Activated naive CD4-positive, alpha-beta T cell treated with anti-CD3 and anti-CD28 coated beads, Interleukin-2, amount 50 U/mL, for 24 hours (primary cell): ENCODE measurements at regions not wholly inside any gene's neighbourhood (a gene's known extent, or its start where the extent isn't known, plus 50 kb on each side); places are given as distances from the start of the nearest gene placed in this dataset.
"Not testable (repeated sequence)": the region's sequence is repeated elsewhere in the genome, so short reads cannot be mapped to it uniquely, and the experiment has no call there.

Experiments used
- H3K27ac Mint-ChIP-seq: one replicate; pipeline ENCODE4 v1.8.0; 2021; ENCODE audit warnings: mild to moderate bottlenecking, mixed read lengths
- H3K27me3 Mint-ChIP-seq: one replicate; pipeline ENCODE4 v1.8.0; 2021; ENCODE audit warnings: mixed read lengths
- H3K36me3 Mint-ChIP-seq: one replicate; pipeline ENCODE4 v1.8.0; 2021; ENCODE audit warnings: mixed read lengths
- H3K4me1 Mint-ChIP-seq: one replicate; pipeline ENCODE4 v1.8.0; 2021; ENCODE audit warnings: mixed read lengths
- H3K4me3 Mint-ChIP-seq: one replicate; pipeline ENCODE4 v1.8.0; 2021; ENCODE audit warnings: mild to moderate bottlenecking, mixed read lengths
- H3K9me3 Mint-ChIP-seq: one replicate; pipeline ENCODE4 v1.8.0; 2021; ENCODE audit warnings: mixed read lengths

DNA sequence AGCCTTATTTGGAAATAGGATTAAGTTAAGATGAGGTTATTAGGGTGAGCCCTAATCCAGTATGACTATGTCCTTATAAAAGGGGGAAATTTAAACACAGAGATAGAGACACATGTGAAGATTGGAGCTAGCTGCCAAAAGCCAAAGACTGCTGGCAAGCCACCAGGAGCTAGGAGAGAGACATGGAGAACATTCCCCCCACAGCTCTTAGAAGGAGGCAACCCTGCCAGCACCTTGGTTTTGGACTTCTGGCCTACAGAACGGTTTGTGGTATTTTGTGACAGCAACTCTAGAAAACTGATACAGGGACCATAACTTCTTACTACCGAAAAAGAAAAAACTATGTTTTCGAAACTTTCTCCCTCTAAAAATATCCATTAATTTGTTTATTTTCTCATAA lies 245.3 kb upstream of the RARB start:
- Mint-ChIP-seq H3K36me3 (no peaks in the 10 kb centered on the region), H3K27ac (no peak overlapping the region), H3K4me3 (no peak overlapping the region), H3K9me3 (peaks cover 10% of the 10 kb centered on the region), H3K4me1 (no peaks in the 10 kb centered on the region), H3K27me3 (no peaks in the 10 kb centered on the region)

DNA sequence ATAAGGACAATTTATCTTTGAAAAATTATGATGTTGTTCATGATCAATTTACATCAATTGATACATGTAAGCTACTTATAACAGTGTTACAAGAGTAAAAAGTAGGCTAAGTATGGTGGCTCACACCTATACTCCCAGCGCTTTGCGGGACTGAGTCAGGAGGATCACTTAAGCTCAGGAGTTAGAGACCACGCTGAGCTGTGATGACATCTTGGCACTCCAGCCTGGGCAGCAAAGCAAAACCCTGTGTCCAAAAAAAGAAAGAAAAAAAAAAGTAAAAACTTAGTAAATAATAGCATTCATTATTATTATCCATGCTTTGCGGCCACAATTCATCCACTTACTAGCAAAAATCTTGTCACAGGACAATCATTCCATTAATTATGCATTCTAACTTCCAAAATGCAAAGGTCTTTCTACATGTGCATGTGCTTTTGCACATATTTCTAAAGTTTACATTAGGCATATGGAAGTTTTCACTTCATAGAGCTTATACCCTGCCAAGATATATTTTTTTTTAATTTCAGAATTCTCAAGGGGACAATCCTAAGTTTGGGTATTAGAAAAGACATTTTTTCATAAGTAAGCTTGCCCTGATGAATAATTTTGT lies 243.3 kb upstream of the RARB start:
- Mint-ChIP-seq H3K4me1 (no peaks in the 10 kb centered on the region), H3K36me3 (no peaks in the 10 kb centered on the region), H3K27me3 (no peaks in the 10 kb centered on the region), H3K27ac (no peak overlapping the region), H3K4me3 (no peak overlapping the region), H3K9me3 (peaks cover 10% of the 10 kb centered on the region)

- H3K9me3 Mint-ChIP-seq, result peaks cover 10% of the 10 kb centered on the region
- no peaks in the 10 kb centered on the region for H3K4me1 Mint-ChIP-seq
- H3K27ac Mint-ChIP-seq, result no peak overlapping the region
These were observed 236.4 kb upstream of the RARB start for GRCh38 chr3:25191673-25192072.

DNA sequence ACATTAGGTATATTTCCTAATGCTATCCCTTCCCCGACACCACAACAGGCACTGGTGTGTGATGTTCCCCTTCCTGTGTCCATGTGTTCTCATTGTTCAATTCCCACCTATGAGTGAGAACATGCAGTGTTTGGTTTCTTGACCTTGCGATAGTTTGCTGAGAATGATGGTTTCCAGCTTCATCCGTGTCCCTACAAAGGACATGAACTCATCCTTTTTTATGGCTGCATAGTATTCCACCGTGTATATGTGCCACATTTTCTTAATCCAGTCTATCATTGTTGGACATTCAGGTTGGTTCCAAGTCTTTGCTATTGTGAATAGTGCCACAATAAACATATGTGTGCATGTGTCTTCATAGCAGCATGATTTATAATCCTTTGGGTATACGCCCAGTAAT lies 228.5 kb upstream of the RARB start:
- not testable (repeated sequence) for H3K4me1 Mint-ChIP-seq, H3K4me3 Mint-ChIP-seq, H3K27me3 Mint-ChIP-seq, H3K27ac Mint-ChIP-seq, H3K36me3 Mint-ChIP-seq, H3K9me3 Mint-ChIP-seq

More at GRCh38 chr3:25191673-25192072, 236.4 kb upstream of the RARB start:
- Mint-ChIP-seq H3K4me3 (no peak overlapping the region), H3K27me3 (no peaks in the 10 kb centered on the region), H3K36me3 (no peaks in the 10 kb centered on the region)

GRCh38 chr3:25212736-25213135 lies 215.3 kb upstream of the RARB start:
- Mint-ChIP-seq H3K9me3 (peaks cover 1% of the 10 kb centered on the region), H3K4me3 (no peak overlapping the region), H3K27me3 (no peaks in the 10 kb centered on the region), H3K27ac (no peak overlapping the region), H3K4me1 (no peaks in the 10 kb centered on the region), H3K36me3 (no peaks in the 10 kb centered on the region)

GRCh38 chr3:25214034-25214433 lies 214.0 kb upstream of the RARB start:
- no peaks in the 10 kb centered on the region for H3K36me3 Mint-ChIP-seq
- H3K4me1 Mint-ChIP-seq, result no peaks in the 10 kb centered on the region
- no peaks in the 10 kb centered on the region for H3K9me3 Mint-ChIP-seq
- no peak overlapping the region for H3K4me3 Mint-ChIP-seq
- no peak overlapping the region for H3K27ac Mint-ChIP-seq
- H3K27me3 Mint-ChIP-seq, result no peaks in the 10 kb centered on the region

DNA sequence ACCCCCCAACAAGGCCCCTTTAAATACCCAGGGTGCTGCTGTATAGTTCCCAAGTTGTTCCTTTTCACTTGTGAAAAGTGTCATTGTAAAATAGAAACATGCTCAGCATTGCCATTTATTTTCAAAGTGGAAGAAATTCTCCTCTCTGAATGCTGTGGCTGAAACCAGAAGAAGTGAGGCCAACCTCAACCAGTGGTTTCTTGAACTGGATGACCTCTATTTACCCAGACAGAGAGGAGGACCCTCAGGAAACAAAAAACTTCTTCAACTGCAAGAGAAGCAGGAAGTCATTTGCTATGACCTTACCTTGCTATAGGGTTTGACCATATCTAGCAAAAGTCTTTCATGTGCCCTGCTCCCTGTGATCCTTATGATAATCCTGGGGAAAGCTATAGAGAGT lies 209.7 kb upstream of the RARB start:
- Mint-ChIP-seq H3K9me3 (no peaks in the 10 kb centered on the region), H3K27ac (no peak overlapping the region), H3K27me3 (no peaks in the 10 kb centered on the region), H3K4me1 (no peaks in the 10 kb centered on the region), H3K36me3 (no peaks in the 10 kb centered on the region), H3K4me3 (no peak overlapping the region)

DNA sequence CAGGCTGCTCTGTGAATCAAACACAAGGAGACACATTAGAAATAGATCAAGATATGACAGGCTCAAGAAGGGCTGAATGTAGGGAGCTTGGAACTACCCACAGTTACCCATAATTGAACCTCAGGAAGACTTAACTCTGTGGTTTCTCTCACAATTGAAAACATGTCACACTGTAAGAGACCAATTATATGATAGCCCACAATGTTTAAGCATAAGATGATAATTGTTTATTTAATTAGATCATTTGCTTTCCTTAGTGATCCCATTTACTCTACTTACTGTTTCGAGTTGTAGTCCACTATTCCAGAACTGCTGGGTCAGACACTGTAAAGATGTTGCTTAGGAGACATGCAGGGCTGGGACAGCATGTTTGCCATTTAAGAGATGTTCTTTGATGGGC lies 201.3 kb upstream of the RARB start:
- Mint-ChIP-seq H3K27me3 (no peaks in the 10 kb centered on the region), H3K36me3 (no peaks in the 10 kb centered on the region), H3K9me3 (peaks cover 7% of the 10 kb centered on the region), H3K27ac (no peak overlapping the region), H3K4me1 (no peaks in the 10 kb centered on the region), H3K4me3 (no peak overlapping the region)

DNA sequence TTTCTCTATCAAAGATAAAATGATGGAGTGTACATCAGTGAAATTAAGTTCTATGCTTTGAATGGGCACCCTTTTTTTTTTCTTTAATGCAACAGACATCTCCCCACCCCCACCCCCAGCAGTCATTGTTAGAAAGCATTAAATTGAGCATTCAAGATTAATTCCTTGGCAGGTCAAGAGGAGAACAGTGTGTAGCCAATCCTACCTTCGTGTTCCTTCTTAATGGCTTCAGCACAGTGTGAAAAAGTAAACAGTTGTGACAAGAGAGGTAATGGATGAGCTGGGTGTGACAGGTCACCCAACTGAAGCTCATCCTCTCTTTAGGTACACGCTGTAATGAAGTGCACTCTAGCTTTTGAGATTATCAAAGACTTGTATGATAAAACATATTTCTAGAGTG lies 198.5 kb upstream of the RARB start:
- H3K27ac Mint-ChIP-seq, result no peak overlapping the region
- H3K4me1 Mint-ChIP-seq, result no peaks in the 10 kb centered on the region
- no peaks in the 10 kb centered on the region for H3K27me3 Mint-ChIP-seq

DNA sequence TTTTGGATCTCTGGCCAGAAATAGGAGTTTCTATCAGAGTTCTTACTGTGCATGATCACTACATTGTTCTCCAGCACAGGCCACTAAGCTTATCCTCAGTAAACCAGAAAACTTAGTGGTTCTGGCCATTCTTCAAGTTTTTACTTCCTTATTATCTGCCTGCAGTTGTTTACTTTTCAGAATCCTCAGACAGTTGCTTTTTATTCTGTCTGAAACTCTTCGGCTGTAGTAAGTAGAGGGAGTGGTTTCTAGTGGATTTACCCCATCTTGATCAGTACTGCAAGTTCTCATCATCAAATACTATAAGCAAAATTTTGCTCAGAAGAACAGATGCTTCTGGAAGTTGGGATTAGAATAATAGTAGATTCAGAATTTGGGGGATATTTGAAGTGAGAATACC lies 193.0 kb upstream of the RARB start:
- H3K4me1 Mint-ChIP-seq, result no peaks in the 10 kb centered on the region
- H3K27me3 Mint-ChIP-seq, result no peaks in the 10 kb centered on the region
- H3K27ac Mint-ChIP-seq, result no peak overlapping the region
- H3K36me3 Mint-ChIP-seq, result no peaks in the 10 kb centered on the region
- no peaks in the 10 kb centered on the region for H3K9me3 Mint-ChIP-seq
- no peak overlapping the region for H3K4me3 Mint-ChIP-seq

More for the DNA sequence above, 198.5 kb upstream of the RARB start:
- Mint-ChIP-seq H3K4me3 (no peak overlapping the region), H3K9me3 (peaks cover 7% of the 10 kb centered on the region), H3K36me3 (no peaks in the 10 kb centered on the region)

DNA sequence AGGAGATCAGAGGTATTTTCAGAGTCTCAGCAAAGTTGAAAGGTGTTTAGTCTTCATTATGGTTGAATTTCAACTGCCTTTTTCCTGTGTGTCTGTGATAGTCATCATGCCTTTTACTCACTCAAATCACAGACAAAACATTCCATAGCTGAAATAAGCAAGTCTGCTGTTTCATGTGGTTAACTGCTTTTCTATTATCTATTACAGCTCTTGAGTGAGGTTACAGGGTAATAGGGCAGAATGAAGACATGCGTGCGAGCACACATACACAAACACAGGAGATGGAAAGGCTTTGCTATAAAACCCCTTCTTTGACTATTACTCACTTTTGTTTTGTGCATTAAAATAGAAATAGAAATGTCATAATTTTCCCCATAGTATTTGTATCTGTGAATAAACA lies 192.6 kb upstream of the RARB start:
- Mint-ChIP-seq H3K36me3 (no peaks in the 10 kb centered on the region), H3K27me3 (no peaks in the 10 kb centered on the region), H3K27ac (no peak overlapping the region), H3K4me3 (no peak overlapping the region), H3K4me1 (no peaks in the 10 kb centered on the region), H3K9me3 (no peaks in the 10 kb centered on the region)

DNA sequence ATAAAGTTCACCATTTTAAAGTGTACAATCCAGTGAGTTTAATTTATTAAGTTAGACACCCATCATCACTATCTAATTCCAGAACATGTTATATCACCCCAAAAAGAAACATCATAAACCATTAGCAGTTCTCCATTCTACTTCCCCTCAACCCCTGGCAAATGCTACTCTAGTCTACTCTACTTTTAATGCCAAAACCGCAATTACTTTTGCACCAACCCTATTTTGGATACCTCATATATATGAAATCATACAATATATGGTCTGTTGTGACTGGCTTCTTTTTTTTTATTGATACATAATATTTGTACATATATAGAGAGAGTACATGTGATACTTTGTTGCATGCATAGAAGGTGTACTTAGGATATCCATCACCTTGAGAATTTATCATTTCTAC lies 190.5 kb upstream of the RARB start:
- H3K4me1 Mint-ChIP-seq, result no peaks in the 10 kb centered on the region
- no peaks in the 10 kb centered on the region for H3K9me3 Mint-ChIP-seq
- no peaks in the 10 kb centered on the region for H3K36me3 Mint-ChIP-seq

GRCh38 chr3:25239042-25239441 lies 189.0 kb upstream of the RARB start:
- peaks cover under 1% of the 10 kb centered on the region for H3K9me3 Mint-ChIP-seq
- H3K27me3 Mint-ChIP-seq, result no peaks in the 10 kb centered on the region
- H3K27ac Mint-ChIP-seq, result no peak overlapping the region
- H3K4me1 Mint-ChIP-seq, result no peaks in the 10 kb centered on the region
- no peaks in the 10 kb centered on the region for H3K36me3 Mint-ChIP-seq
- no peak overlapping the region for H3K4me3 Mint-ChIP-seq

More for the DNA sequence above, 190.5 kb upstream of the RARB start:
- H3K4me3 Mint-ChIP-seq, result no peak overlapping the region
- H3K27ac Mint-ChIP-seq, result no peak overlapping the region
- no peaks in the 10 kb centered on the region for H3K27me3 Mint-ChIP-seq

DNA sequence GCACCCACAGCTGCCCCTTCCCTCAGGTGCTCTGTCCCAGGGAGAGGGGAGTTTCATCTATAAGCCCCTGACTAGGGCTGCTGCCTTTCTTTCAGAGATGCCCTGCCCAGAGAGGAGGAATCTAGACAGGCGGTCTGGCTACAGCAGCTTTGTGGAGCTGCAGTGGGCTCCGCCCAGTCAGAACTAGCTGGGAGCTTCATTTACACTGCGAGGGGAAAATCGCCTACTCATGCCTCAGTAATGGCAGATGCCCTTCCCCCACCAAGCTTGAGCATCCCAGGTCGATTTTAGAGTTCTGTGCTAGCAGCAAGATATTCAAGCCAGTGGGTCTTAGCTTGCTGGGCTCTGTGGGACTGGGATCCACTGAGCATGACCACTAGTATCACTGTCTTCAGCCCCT lies 181.2 kb upstream of the RARB start:
- H3K27ac Mint-ChIP-seq, result no peak overlapping the region
- H3K4me3 Mint-ChIP-seq, result no peak overlapping the region
- peaks cover 19% of the 10 kb centered on the region for H3K9me3 Mint-ChIP-seq
- H3K36me3 Mint-ChIP-seq, result no peaks in the 10 kb centered on the region
- no peaks in the 10 kb centered on the region for H3K4me1 Mint-ChIP-seq
- H3K27me3 Mint-ChIP-seq, result no peaks in the 10 kb centered on the region

- no peak overlapping the region for H3K4me3 Mint-ChIP-seq
- H3K27ac Mint-ChIP-seq, result no peak overlapping the region
- no peaks in the 10 kb centered on the region for H3K36me3 Mint-ChIP-seq
- H3K9me3 Mint-ChIP-seq, result peaks cover 30% of the 10 kb centered on the region
- H3K4me1 Mint-ChIP-seq, result no peaks in the 10 kb centered on the region
- H3K27me3 Mint-ChIP-seq, result no peaks in the 10 kb centered on the region
These were observed 175.8 kb upstream of the RARB start for GRCh38 chr3:25252291-25252690.

DNA sequence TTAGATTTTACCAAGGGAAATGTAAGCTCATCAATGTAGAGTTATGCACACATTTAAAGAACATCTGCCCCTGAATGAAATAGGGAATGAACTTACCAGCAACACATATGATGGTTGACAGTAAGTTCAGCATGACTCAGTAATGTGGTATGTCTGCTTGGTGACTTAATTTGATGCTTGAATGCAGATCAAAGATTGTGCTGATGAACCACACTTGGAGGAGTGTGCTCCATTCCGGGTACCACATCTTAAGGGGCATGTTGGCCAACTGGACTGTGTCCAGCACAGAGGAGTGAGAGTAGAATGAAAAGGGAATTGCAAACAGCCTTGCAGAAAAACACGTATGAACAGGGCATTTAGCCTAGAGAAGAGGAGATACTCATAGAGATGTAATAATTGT lies 171.0 kb upstream of the RARB start:
- Mint-ChIP-seq H3K27ac (no peak overlapping the region), H3K27me3 (no peaks in the 10 kb centered on the region), H3K4me3 (no peak overlapping the region), H3K9me3 (peaks cover 18% of the 10 kb centered on the region), H3K4me1 (no peaks in the 10 kb centered on the region), H3K36me3 (no peaks in the 10 kb centered on the region)

DNA sequence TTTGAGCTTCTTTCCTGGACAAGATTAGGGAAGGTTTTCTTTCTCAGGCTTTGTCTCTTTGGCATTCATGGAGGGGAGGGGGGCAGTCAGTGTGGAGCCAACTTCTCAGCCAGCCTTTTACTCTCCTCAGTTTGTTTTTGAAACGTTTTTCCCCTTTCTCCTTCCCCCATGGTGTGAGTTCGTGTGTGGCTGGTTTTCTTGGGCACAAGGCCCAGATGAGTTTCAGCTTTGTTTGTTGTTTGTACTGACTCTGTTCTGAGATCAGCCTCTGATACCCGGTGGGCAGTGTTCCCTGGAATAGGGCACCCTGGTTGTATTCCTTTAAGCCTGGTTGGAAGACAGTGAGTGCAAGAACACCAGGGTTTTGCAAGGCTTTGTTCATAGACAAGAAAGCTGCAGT lies 168.2 kb upstream of the RARB start:
- Mint-ChIP-seq H3K4me1 (no peaks in the 10 kb centered on the region), H3K4me3 (no peak overlapping the region), H3K27ac (no peak overlapping the region), H3K27me3 (no peaks in the 10 kb centered on the region), H3K9me3 (peaks cover 15% of the 10 kb centered on the region), H3K36me3 (no peaks in the 10 kb centered on the region)
